GM19468 (cell line): ENCODE measurements at regions not wholly inside any gene's neighbourhood (a gene's known extent, or its start where the extent isn't known, plus 50 kb on each side); places are given as distances from the start of the nearest gene placed in this dataset.

Experiments
- ATAC-seq: cut with Tn5 transposase; IDR thresholded peaks from one replicate; pipeline ENCODE4 v1.9.1; 2021; ENCODE audit warnings: mild to moderate bottlenecking, moderate library complexity, moderate number of reproducible peaks; ENCODE audit not compliant: unreplicated experiment; ENCODE audit errors: extremely low read depth

GRCh38 chr16:26276289-26276688 is 584.5 kb downstream of the HS3ST4 start:
- no peak for ATAC-seq

GRCh38 chr16:26281381-26282110 is 589.8 kb downstream of the HS3ST4 start:
- ATAC-seq, result no peak

DNA sequence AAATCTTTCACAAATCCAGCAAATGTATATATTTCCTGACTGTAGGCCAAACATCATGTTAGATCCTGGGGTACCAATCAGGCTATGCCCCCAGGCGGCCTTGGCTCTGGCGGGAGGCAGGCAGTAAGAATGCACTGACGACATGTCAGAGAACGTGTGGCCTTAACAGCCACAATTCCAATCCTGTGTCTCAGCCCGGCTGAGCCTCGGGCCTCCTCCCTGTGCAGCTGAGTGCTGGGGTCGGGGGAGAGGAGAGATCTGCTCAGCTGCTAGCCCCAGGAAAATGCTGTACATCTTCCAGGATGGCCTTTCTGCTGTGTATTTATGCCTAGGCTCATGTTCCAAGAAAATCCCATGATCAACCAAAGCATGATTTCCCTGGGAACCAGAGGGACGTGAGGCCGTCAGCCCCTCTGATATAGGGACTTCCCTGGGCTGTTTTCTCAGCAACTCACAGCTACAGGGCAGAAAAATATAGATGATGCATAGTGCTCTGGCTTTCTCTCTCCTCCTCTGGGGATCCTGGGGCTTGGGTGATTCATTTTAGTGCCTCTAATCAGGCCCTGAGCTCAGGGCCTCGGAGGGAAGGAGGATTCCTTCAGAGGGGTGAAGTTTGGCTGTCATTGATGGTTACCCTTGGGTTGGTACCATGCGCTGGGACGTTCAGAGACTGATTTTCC is 604.0 kb downstream of the HS3ST4 start:
- no peak for ATAC-seq

GRCh38 chr16:26301516-26301915 is 609.8 kb downstream of the HS3ST4 start:
- no peak for ATAC-seq

GRCh38 chr16:26316683-26317464 is 625.1 kb downstream of the HS3ST4 start:
- ATAC-seq, result no peak

DNA sequence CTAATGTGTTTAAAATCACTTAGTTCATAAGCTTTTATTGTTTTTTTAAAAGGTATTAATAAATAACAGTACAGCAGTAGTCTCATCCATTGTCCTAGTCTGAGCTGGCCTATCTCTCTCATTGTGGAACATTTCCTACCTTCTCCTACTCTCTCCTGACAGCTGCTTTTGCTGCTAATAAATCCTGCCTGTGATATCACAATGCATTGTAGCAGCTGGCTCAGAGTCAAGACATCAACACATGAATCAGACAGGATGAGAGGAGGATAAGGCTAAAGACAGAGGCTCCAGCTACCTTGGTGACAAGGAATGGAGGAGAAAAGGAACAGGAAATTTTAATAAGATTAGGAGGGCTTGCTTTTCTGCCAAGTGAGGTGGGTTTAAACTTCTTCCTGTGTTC is 626.1 kb downstream of the HS3ST4 start:
- no peak for ATAC-seq

DNA sequence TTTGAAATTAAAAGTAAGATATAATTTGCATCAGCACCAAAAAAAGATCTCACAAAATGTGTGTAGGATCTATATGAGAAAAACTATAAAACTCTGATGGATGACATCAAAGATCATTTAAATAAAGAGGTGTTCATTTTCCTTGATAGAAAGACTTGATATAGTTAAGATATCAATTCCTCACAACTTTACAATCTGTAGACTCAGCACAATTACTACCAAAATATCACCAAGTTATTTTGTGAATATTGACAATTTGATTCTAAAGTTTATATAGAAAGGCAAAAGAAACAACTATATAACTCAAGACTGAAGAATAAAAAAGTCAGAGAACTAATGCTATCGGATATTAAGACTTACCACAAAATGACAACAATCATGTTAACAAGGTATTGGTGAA is 638.9 kb downstream of the HS3ST4 start:
- no peak for ATAC-seq

GRCh38 chr16:26334218-26335111 is 642.7 kb downstream of the HS3ST4 start:
- no peak for ATAC-seq

GRCh38 chr16:26335236-26335853 is 643.6 kb downstream of the HS3ST4 start:
- ATAC-seq, result no peak

- no peak for ATAC-seq
These were observed 650.9 kb downstream of the HS3ST4 start for GRCh38 chr16:26342621-26343020.

- no peak for ATAC-seq
These were observed 652.5 kb downstream of the HS3ST4 start for GRCh38 chr16:26344240-26344776.

GRCh38 chr16:26344976-26345375 is 653.2 kb downstream of the HS3ST4 start:
- ATAC-seq, result no peak

- no peak for ATAC-seq
These were observed 654.2 kb downstream of the HS3ST4 start for GRCh38 chr16:26345966-26346365.

- no peak for ATAC-seq
These were observed 656.3 kb downstream of the HS3ST4 start for GRCh38 chr16:26348095-26348494.

- ATAC-seq, result no peak
These were observed 669.1 kb downstream of the HS3ST4 start for GRCh38 chr16:26360867-26361266.

DNA sequence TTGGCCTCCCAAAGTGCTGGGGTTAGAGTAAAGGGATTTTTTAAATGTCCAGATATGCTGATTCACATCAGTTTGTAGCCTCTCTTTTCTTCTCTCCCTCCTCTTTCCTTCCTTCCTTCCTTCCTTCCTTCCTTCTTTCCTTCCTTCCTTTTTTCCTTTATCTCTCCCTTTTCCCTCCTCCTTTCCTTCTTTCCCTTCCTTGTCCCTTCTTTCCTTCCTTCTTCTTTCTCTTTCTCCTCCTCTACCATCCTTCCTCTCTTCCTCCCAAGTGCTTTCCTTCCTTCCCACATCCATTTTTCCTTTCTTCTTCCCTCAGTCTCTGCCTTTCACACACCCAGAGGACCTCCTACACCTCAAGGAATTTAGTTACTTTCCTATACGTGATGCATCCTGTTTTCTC is 671.8 kb downstream of the HS3ST4 start:
- ATAC-seq, result no peak

DNA sequence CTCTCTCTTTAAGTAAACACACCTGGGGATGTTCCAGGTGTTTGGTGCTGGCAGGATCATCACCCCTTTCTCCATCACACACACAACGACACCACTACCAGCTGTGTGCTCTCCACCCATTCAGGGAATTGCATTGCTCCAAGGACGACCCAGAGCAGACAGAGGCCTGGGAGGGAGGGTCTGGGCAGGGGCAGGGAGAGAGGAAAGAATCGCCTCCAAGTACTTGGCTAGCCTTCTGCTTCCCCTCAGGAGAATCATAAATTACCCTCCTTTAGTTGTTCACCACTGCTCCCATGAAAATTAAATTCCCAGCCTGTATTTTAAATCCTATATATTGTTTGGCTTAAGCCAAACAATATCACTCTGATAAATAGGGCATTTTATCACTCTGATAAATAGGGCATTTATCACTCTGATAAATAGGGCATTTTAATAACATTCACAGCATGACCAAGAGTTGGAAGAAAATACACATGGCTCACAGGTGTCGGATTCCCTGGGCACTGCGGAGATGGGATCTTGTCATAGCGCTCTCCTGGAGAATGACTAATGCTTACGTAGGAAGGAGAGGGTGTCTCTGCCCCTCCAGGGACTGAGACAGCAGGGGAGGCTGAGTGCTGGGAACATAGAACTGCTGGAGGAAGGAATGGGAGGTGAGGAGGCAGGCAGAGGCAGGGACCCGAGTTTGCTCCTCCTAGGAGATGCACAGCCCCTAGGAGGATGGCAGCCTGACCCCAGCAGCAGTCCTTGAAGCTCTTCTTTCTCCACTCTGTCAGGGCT is 673.6 kb downstream of the HS3ST4 start:
- no peak for ATAC-seq

DNA sequence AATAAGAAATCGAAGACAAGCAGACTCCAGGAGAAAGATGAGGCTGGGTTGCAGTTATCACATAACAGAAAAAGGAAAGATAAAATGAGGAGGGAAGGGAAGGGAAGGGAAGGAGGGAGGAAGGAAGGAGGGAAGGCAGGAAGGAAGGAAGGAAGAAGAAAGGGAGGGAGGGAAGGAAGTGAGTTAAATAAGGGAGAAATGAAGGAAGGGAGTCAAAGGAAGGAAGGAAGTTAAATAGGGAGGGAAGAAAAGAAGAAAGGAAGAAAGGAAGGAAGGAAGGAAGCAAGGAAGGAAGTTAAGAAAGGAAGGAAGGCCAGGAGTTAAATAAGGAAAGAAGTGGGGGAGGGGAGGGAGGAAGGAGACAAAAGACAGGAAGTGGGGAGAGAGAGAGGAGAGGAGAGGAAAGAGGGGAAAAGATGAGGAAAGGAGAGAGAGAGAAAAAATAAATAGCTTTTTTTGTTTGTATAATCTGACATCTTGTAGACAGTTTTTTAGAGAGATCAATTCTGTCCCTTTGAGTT is 679.6 kb downstream of the HS3ST4 start:
- no peak for ATAC-seq
